ENCODE measurements at regions not wholly inside any gene's neighbourhood (a gene's known extent, or its start where the extent isn't known, plus 50 kb on each side); places are given as distances from the start of the nearest gene placed in this dataset.

DNA sequence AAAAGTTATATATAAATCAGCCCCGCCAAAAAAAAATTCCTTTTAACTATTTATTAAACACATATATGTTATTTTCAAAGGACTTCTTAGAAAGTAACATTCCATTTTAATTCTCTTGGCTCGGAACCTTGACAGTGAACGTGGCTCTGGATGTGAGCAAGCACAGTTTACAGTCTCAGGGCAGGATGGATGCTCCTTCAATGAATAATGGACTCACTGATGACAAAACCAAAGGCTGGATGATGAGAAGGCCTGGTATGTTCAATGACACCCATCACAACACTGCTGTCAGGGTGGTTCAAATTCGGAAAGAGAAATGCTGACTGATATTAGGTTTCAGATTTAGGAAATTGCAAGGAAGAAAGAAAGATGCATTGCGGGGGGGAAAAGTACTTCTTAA lies 148.8 kb downstream of the SIPA1L2 start:
- TF ChIP-seq POLR2AphosphoS5 (IDR thresholded peaks at IDR 0.05; ENCODE audit: low read depth) (no peak), CTCF (IDR thresholded peaks at IDR 0.05; ENCODE audit: insufficient read depth, low read length) (no peak)
